ENCODE measurements at regions not wholly inside any gene's neighbourhood (a gene's known extent, or its start where the extent isn't known, plus 50 kb on each side); places are given as distances from the start of the nearest gene placed in this dataset.

GRCh38 chrY:7944135-7944534 lies 1032.6 kb upstream of the AMELY start:
- Histone ChIP-seq H3K36me3 (ENCODE audit: control insufficient read depth, insufficient read depth, low read length) (no peaks in the 10 kb centered on the region), H3K9me3 (ENCODE audit: control insufficient read depth, low read length) (no peaks in the 10 kb centered on the region), H3K4me3 (ENCODE audit: extremely low read depth, insufficient read depth, low read length, poor library complexity, severe bottlenecking) (no peak overlapping the region), H3K4me1 (ENCODE audit: control insufficient read depth, insufficient read depth, low read length, poor library complexity, severe bottlenecking) (no peaks in the 10 kb centered on the region), H3K27ac (ENCODE audit: low read depth, low read length, severe bottlenecking) (no peak overlapping the region)
- 83% methylated on average over 1 of the region's 1 CpG; no CpG with 5 or more reads in 1 of the 2 experiments for WGBS, 2 experiments (ENCODE audit: insufficient coverage in 2 of 2)

- Histone ChIP-seq H3K9me3 (ENCODE audit: control insufficient read depth, low read length) (no peaks in the 10 kb centered on the region), H3K27ac (ENCODE audit: low read depth, low read length, severe bottlenecking) (no peak overlapping the region), H3K36me3 (ENCODE audit: control insufficient read depth, insufficient read depth, low read length) (no peaks in the 10 kb centered on the region), H3K4me3 (ENCODE audit: extremely low read depth, insufficient read depth, low read length, poor library complexity, severe bottlenecking) (no peak overlapping the region), H3K4me1 (ENCODE audit: control insufficient read depth, insufficient read depth, low read length, poor library complexity, severe bottlenecking) (no peaks in the 10 kb centered on the region)
- WGBS, 2 experiments (ENCODE audit: insufficient coverage in 2 of 2): 71 to 79% methylated on average over 1 to 2 of the region's 3 CpGs
Observed at GRCh38 chrY:7942711-7943110, 1031.2 kb upstream of the AMELY start.

- no CpG with 5 or more reads among the region's 3 CpGs for WGBS, 2 experiments (ENCODE audit: insufficient coverage in 2 of 2)
- H3K4me1 ChIP-seq (ENCODE audit: control insufficient read depth, insufficient read depth, low read length, poor library complexity, severe bottlenecking): no peaks in the 10 kb centered on the region
- H3K4me3 ChIP-seq (ENCODE audit: extremely low read depth, insufficient read depth, low read length, poor library complexity, severe bottlenecking): no peak overlapping the region
- no peak overlapping the region for H3K27ac ChIP-seq (ENCODE audit: low read depth, low read length, severe bottlenecking)
- H3K36me3 ChIP-seq (ENCODE audit: control insufficient read depth, insufficient read depth, low read length): no peaks in the 10 kb centered on the region
- H3K9me3 ChIP-seq (ENCODE audit: control insufficient read depth, low read length): no peaks in the 10 kb centered on the region
Observed at GRCh38 chrY:7941856-7942255, 1030.3 kb upstream of the AMELY start.

- no peak overlapping the region for H3K27ac ChIP-seq (ENCODE audit: low read depth, low read length, severe bottlenecking)
- no peak overlapping the region for H3K4me3 ChIP-seq (ENCODE audit: extremely low read depth, insufficient read depth, low read length, poor library complexity, severe bottlenecking)
- H3K36me3 ChIP-seq (ENCODE audit: control insufficient read depth, insufficient read depth, low read length): no peaks in the 10 kb centered on the region
- H3K9me3 ChIP-seq (ENCODE audit: control insufficient read depth, low read length): no peaks in the 10 kb centered on the region
- peaks cover 3% of the 10 kb centered on the region for H3K4me1 ChIP-seq (ENCODE audit: control insufficient read depth, insufficient read depth, low read length, poor library complexity, severe bottlenecking)
- no CpG with 5 or more reads among the region's 2 CpGs for WGBS, 2 experiments (ENCODE audit: insufficient coverage in 2 of 2)
Observed at GRCh38 chrY:7938982-7939718, 1027.6 kb upstream of the AMELY start.

- Histone ChIP-seq H3K9me3 (ENCODE audit: control insufficient read depth, low read length) (no peaks in the 10 kb centered on the region), H3K27ac (ENCODE audit: low read depth, low read length, severe bottlenecking) (no peak overlapping the region), H3K36me3 (ENCODE audit: control insufficient read depth, insufficient read depth, low read length) (no peaks in the 10 kb centered on the region), H3K4me1 (ENCODE audit: control insufficient read depth, insufficient read depth, low read length, poor library complexity, severe bottlenecking) (peaks cover 3% of the 10 kb centered on the region), H3K4me3 (ENCODE audit: extremely low read depth, insufficient read depth, low read length, poor library complexity, severe bottlenecking) (no peak overlapping the region)
- 86 to 92% methylated on average over 2 of the region's 4 CpGs for WGBS, 2 experiments (ENCODE audit: insufficient coverage in 2 of 2)
Observed at GRCh38 chrY:7936831-7937230, 1025.3 kb upstream of the AMELY start.

GRCh38 chrY:7936046-7936445 lies 1024.5 kb upstream of the AMELY start:
- H3K4me1 ChIP-seq (ENCODE audit: control insufficient read depth, insufficient read depth, low read length, poor library complexity, severe bottlenecking): peaks cover 3% of the 10 kb centered on the region
- no CpG with 5 or more reads among the region's 1 CpG for WGBS, 2 experiments (ENCODE audit: insufficient coverage in 2 of 2)
- H3K9me3 ChIP-seq (ENCODE audit: control insufficient read depth, low read length): no peaks in the 10 kb centered on the region
- no peak overlapping the region for H3K4me3 ChIP-seq (ENCODE audit: extremely low read depth, insufficient read depth, low read length, poor library complexity, severe bottlenecking)
- H3K36me3 ChIP-seq (ENCODE audit: control insufficient read depth, insufficient read depth, low read length): no peaks in the 10 kb centered on the region
- no peak overlapping the region for H3K27ac ChIP-seq (ENCODE audit: low read depth, low read length, severe bottlenecking)

- no CpG with 5 or more reads among the region's 2 CpGs for WGBS, 2 experiments (ENCODE audit: insufficient coverage in 2 of 2)
Observed at GRCh38 chrY:7935606-7936005, 1024.1 kb upstream of the AMELY start.

GRCh38 chrY:7932424-7932823 lies 1020.9 kb upstream of the AMELY start:
- no peak overlapping the region for H3K4me3 ChIP-seq (ENCODE audit: extremely low read depth, insufficient read depth, low read length, poor library complexity, severe bottlenecking)
- H3K9me3 ChIP-seq (ENCODE audit: control insufficient read depth, low read length): no peaks in the 10 kb centered on the region
- no peaks in the 10 kb centered on the region for H3K36me3 ChIP-seq (ENCODE audit: control insufficient read depth, insufficient read depth, low read length)
- WGBS, 2 experiments (ENCODE audit: insufficient coverage in 2 of 2): no CpG with 5 or more reads among the region's 1 CpG
- H3K27ac ChIP-seq (ENCODE audit: low read depth, low read length, severe bottlenecking): no peak overlapping the region
- peaks cover 3% of the 10 kb centered on the region for H3K4me1 ChIP-seq (ENCODE audit: control insufficient read depth, insufficient read depth, low read length, poor library complexity, severe bottlenecking)

More at GRCh38 chrY:7935606-7936005, 1024.1 kb upstream of the AMELY start:
- H3K36me3 ChIP-seq (ENCODE audit: control insufficient read depth, insufficient read depth, low read length): no peaks in the 10 kb centered on the region
- H3K27ac ChIP-seq (ENCODE audit: low read depth, low read length, severe bottlenecking): no peak overlapping the region
- no peak overlapping the region for H3K4me3 ChIP-seq (ENCODE audit: extremely low read depth, insufficient read depth, low read length, poor library complexity, severe bottlenecking)
- peaks cover 3% of the 10 kb centered on the region for H3K4me1 ChIP-seq (ENCODE audit: control insufficient read depth, insufficient read depth, low read length, poor library complexity, severe bottlenecking)
- H3K9me3 ChIP-seq (ENCODE audit: control insufficient read depth, low read length): no peaks in the 10 kb centered on the region

DNA sequence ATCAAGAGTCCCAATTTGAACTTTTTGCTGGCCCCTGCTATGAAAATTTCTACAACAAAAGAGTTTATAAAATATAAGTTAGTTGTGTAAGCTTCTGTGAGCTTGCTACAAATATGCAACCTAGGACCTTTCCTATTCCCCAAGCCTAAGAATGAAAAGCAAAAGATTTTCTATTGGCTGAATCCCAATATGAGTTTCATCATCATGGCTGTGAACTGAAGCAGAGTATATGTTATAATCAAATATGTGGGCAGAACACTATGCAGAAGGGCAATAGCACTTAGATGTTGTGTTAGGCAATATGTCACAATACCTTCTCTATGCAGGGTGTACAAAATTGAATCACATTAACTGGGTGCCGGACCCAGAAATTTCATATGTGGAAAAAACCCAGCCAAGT lies 1018.3 kb upstream of the AMELY start:
- Histone ChIP-seq H3K9me3 (ENCODE audit: control insufficient read depth, low read length) (no peaks in the 10 kb centered on the region), H3K27ac (ENCODE audit: low read depth, low read length, severe bottlenecking) (no peak overlapping the region), H3K36me3 (ENCODE audit: control insufficient read depth, insufficient read depth, low read length) (no peaks in the 10 kb centered on the region), H3K4me3 (ENCODE audit: extremely low read depth, insufficient read depth, low read length, poor library complexity, severe bottlenecking) (no peak overlapping the region), H3K4me1 (ENCODE audit: control insufficient read depth, insufficient read depth, low read length, poor library complexity, severe bottlenecking) (no peaks in the 10 kb centered on the region)
- no CpG with 5 or more reads among the region's 1 CpG for WGBS, 2 experiments (ENCODE audit: insufficient coverage in 2 of 2)

- WGBS, 2 experiments (ENCODE audit: insufficient coverage in 2 of 2): no CpG with 5 or more reads among the region's 2 CpGs
- no peaks in the 10 kb centered on the region for H3K4me1 ChIP-seq (ENCODE audit: control insufficient read depth, insufficient read depth, low read length, poor library complexity, severe bottlenecking)
- H3K9me3 ChIP-seq (ENCODE audit: control insufficient read depth, low read length): no peaks in the 10 kb centered on the region
- no peak overlapping the region for H3K27ac ChIP-seq (ENCODE audit: low read depth, low read length, severe bottlenecking)
- H3K4me3 ChIP-seq (ENCODE audit: extremely low read depth, insufficient read depth, low read length, poor library complexity, severe bottlenecking): no peak overlapping the region
- no peaks in the 10 kb centered on the region for H3K36me3 ChIP-seq (ENCODE audit: control insufficient read depth, insufficient read depth, low read length)
Observed at GRCh38 chrY:7924059-7924458, 1012.5 kb upstream of the AMELY start.

- no peaks in the 10 kb centered on the region for H3K9me3 ChIP-seq (ENCODE audit: control insufficient read depth, low read length)
- no peak overlapping the region for H3K4me3 ChIP-seq (ENCODE audit: extremely low read depth, insufficient read depth, low read length, poor library complexity, severe bottlenecking)
- no peaks in the 10 kb centered on the region for H3K36me3 ChIP-seq (ENCODE audit: control insufficient read depth, insufficient read depth, low read length)
- H3K27ac ChIP-seq (ENCODE audit: low read depth, low read length, severe bottlenecking): no peak overlapping the region
- H3K4me1 ChIP-seq (ENCODE audit: control insufficient read depth, insufficient read depth, low read length, poor library complexity, severe bottlenecking): no peaks in the 10 kb centered on the region
Observed at GRCh38 chrY:7923476-7924017, 1012.0 kb upstream of the AMELY start.

Measured in mesodermal cell (in vitro differentiated cells).